ENCODE measurements at regions not wholly inside any gene's neighbourhood (a gene's known extent, or its start where the extent isn't known, plus 50 kb on each side); places are given as distances from the start of the nearest gene placed in this dataset.

DNA sequence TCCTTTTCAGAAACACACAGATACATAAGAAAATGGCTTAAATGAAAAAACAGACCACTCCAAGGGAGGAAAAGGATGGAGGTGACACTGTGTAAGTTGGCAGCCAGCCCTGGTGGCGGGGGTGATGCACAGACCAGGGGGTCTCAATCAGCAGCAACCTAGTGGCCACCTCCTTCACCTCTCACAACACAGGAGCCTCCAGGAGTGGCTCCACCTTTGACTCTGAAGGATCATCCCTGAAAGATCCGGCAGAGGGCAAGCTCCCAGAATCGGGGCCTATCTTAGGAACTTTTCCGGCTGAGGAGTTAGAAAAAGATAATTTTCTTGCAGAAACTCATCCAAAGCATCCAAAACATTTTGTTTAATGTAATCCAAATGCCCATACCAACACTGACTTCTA is 51.2 kb upstream of the SMYD2 start:
- Histone ChIP-seq H3K9me3 (no peaks in the 10 kb centered on the region), H3K36me3 (no peaks in the 10 kb centered on the region), H3K27ac (no peak overlapping the region), H3K27me3 (no peaks in the 10 kb centered on the region), H3K4me1 (no peaks in the 10 kb centered on the region), H3K4me3 (no peak overlapping the region)
- TF ChIP-seq, protein P1, sequence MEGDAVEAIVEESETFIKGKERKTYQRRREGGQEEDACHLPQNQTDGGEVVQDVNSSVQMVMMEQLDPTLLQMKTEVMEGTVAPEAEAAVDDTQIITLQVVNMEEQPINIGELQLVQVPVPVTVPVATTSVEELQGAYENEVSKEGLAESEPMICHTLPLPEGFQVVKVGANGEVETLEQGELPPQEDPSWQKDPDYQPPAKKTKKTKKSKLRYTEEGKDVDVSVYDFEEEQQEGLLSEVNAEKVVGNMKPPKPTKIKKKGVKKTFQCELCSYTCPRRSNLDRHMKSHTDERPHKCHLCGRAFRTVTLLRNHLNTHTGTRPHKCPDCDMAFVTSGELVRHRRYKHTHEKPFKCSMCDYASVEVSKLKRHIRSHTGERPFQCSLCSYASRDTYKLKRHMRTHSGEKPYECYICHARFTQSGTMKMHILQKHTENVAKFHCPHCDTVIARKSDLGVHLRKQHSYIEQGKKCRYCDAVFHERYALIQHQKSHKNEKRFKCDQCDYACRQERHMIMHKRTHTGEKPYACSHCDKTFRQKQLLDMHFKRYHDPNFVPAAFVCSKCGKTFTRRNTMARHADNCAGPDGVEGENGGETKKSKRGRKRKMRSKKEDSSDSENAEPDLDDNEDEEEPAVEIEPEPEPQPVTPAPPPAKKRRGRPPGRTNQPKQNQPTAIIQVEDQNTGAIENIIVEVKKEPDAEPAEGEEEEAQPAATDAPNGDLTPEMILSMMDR (IDR thresholded peaks at IDR 0.05), result no peak
- no peak for DNase-seq (ENCODE audit: low spot score in 2 of 2)
- intact Hi-C loops (cut with DNase I), result no loop called here

Measured in ascending aorta (tissue), 2 donors.